ENCODE measurements at regions not wholly inside any gene's neighbourhood (a gene's known extent, or its start where the extent isn't known, plus 50 kb on each side); places are given as distances from the start of the nearest gene placed in this dataset.

DNA sequence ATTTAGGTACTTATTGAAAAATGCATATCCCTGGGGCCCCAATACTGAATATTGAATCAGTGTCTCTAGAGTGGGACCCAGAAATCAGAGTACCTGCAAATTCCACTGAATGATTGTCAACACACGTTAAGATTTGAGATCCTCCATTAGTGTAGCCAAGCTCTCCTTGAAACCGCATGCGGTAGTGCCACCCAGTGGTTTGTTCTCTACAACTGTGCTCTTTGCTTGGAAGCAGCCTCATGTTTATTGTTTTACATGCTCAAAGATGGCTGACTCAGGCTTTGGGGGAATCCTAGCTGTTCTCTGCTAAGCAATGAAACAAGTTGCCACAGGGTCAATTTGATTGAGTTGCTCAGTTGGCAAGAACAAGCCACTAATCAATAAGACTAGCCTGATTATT lies 340.2 kb upstream of the CELF2 start:
- TF ChIP-seq, protein P1, sequence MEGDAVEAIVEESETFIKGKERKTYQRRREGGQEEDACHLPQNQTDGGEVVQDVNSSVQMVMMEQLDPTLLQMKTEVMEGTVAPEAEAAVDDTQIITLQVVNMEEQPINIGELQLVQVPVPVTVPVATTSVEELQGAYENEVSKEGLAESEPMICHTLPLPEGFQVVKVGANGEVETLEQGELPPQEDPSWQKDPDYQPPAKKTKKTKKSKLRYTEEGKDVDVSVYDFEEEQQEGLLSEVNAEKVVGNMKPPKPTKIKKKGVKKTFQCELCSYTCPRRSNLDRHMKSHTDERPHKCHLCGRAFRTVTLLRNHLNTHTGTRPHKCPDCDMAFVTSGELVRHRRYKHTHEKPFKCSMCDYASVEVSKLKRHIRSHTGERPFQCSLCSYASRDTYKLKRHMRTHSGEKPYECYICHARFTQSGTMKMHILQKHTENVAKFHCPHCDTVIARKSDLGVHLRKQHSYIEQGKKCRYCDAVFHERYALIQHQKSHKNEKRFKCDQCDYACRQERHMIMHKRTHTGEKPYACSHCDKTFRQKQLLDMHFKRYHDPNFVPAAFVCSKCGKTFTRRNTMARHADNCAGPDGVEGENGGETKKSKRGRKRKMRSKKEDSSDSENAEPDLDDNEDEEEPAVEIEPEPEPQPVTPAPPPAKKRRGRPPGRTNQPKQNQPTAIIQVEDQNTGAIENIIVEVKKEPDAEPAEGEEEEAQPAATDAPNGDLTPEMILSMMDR (IDR thresholded peaks at IDR 0.05; ENCODE audit: poor library complexity): peak; percentile 61
- TF ChIP-seq EZH2phosphoT487 (IDR thresholded peaks at IDR 0.05; ENCODE audit: low read depth, severe bottlenecking, unreplicated experiment): no peak
